ENCODE measurements at regions not wholly inside any gene's neighbourhood (a gene's known extent, or its start where the extent isn't known, plus 50 kb on each side); places are given as distances from the start of the nearest gene placed in this dataset.

DNA sequence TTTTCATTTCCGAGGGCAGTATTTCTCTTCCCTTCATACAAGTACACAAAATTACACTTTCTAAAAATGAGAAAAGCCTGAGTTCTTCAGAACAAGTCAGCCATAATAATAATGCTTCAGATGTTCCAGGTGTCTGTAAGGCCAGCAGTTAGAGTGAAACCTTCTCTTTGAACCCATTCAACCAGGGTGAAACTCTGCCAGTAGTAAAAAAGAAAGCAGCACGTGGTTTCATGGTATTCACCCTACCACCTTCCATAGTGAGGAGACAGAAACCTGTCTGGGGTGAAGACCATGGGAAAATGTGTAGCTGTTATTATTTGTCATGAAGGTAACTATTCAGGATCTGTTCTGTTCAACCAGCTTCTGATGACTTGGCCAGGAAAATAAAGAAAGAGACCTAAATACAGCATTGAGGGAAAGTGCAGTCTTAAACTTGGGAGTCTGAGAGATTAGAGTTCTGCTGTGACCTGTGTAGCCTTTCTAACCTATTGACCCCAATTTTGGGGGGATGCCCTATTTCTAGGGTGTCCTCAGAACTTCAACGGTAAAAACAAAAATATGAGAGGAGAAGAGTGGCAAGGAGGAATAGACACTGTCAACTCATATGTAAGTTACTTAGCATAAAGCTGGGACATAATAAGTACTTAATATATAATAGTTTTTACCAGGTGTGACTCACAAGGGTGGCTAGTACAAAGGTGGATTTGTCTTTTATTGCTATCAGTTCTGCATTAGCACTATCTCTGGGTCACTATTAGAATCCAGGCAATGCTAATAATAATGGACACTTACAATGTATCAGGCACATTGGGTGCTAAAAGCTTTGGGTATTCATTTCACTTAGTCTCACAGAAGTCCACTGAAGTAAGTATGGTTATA, 70.0 kb upstream of the TNFSF4 start:
- TF ChIP-seq, protein P1, sequence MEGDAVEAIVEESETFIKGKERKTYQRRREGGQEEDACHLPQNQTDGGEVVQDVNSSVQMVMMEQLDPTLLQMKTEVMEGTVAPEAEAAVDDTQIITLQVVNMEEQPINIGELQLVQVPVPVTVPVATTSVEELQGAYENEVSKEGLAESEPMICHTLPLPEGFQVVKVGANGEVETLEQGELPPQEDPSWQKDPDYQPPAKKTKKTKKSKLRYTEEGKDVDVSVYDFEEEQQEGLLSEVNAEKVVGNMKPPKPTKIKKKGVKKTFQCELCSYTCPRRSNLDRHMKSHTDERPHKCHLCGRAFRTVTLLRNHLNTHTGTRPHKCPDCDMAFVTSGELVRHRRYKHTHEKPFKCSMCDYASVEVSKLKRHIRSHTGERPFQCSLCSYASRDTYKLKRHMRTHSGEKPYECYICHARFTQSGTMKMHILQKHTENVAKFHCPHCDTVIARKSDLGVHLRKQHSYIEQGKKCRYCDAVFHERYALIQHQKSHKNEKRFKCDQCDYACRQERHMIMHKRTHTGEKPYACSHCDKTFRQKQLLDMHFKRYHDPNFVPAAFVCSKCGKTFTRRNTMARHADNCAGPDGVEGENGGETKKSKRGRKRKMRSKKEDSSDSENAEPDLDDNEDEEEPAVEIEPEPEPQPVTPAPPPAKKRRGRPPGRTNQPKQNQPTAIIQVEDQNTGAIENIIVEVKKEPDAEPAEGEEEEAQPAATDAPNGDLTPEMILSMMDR (IDR thresholded peaks at IDR 0.05) = no peak
- no CpG with 5 or more reads among the region's 3 CpGs for WGBS (ENCODE audit: insufficient coverage)
- H3K27me3 Mint-ChIP-seq (ENCODE audit: low read depth in 2 of 2) = peaks cover 26 to 44% of the 10 kb centered on the region in 2 donors
- H3K4me1 ChIP-seq (ENCODE audit: control insufficient read depth, insufficient read depth, low read length) = no peaks in the 10 kb centered on the region
- no peaks in the 10 kb centered on the region for H3K36me3 ChIP-seq (ENCODE audit: control insufficient read depth, insufficient read depth, low read length)
- intact Hi-C loops (cut with micrococcal nuclease) = no loop called here
- H3K36me3 Mint-ChIP-seq = no peaks in the 10 kb centered on the region
- ATAC-seq (no peak), DNase-seq (no peak)
- H3K4me3 Mint-ChIP-seq = no peak overlapping the region
- H3K27me3 ChIP-seq (ENCODE audit: control insufficient read depth, insufficient read depth, low read length) = peaks cover 4% of the 10 kb centered on the region
- H3K27ac ChIP-seq (ENCODE audit: low read length) = no peak overlapping the region
- H3K4me1 Mint-ChIP-seq = peaks cover 17 to 19% of the 10 kb centered on the region in 2 donors
- no peaks in the 10 kb centered on the region for H3K9me3 Mint-ChIP-seq
- no peaks in the 10 kb centered on the region for H3K9me3 ChIP-seq (ENCODE audit: control insufficient read depth, insufficient read depth, low read length)
- no peak overlapping the region for H3K27ac Mint-ChIP-seq
- no peak overlapping the region for H3K4me3 ChIP-seq (ENCODE audit: low read length)

DNA sequence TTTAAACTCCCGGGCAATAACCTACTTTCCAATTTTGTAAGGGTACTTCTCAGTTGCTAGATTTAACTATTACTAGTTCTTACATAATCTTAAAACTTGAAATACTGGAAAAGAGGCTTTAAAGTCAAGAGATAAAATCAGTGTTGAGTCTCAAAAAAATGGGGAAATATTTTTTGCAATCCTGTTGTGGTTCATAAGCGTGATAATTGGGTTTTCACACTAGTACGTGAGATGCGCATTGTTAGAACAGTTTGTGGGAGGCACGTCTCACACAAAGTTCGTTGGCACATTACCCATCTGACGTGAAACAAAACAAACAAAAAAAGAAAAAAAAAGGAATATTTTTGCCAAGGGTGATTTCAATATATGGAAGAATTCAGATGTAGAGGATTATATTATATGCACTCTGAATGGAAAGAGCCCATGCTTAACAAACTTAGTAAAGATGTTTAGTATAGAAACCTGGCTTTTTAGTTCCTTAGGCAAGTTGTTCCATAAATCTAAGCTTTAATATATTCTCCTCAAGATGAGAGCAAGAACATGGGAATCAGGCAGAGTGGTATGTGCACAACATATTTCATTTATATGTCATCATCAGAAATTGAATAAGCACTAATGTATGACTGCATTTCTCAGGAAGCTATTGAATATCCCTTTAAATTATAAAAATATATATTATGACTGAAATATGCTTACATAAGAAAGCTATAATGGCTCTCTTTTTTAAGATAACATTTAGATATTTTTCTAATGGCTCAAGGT, 73.9 kb upstream of the TNFSF4 start:
- H3K4me1 ChIP-seq (ENCODE audit: control insufficient read depth, insufficient read depth, low read length) = no peaks in the 10 kb centered on the region
- H3K4me3 ChIP-seq (ENCODE audit: low read length) = no peak overlapping the region
- TF ChIP-seq, protein P1 (IDR thresholded peaks at IDR 0.05) = no peak
- peaks cover 4% of the 10 kb centered on the region for H3K27me3 ChIP-seq (ENCODE audit: control insufficient read depth, insufficient read depth, low read length)
- DNase-seq (peak in 1 of 2 donors; percentile 29), ATAC-seq (peak; percentile 63 to 96 (median 70))
- no peaks in the 10 kb centered on the region for H3K9me3 ChIP-seq (ENCODE audit: control insufficient read depth, insufficient read depth, low read length)
- H3K9me3 Mint-ChIP-seq = no peaks in the 10 kb centered on the region
- no peaks in the 10 kb centered on the region for H3K36me3 ChIP-seq (ENCODE audit: control insufficient read depth, insufficient read depth, low read length)
- H3K4me3 Mint-ChIP-seq = no peak overlapping the region
- no peak overlapping the region for H3K27ac Mint-ChIP-seq
- peaks cover 17 to 19% of the 10 kb centered on the region in 2 donors for H3K4me1 Mint-ChIP-seq
- WGBS (ENCODE audit: insufficient coverage) = 56% methylated on average over 6 of the region's 7 CpGs
- intact Hi-C loops (cut with micrococcal nuclease) = no loop called here
- peaks cover 39 to 72% of the 10 kb centered on the region in 2 donors for H3K27me3 Mint-ChIP-seq (ENCODE audit: low read depth in 2 of 2)
- no peak overlapping the region for H3K27ac ChIP-seq (ENCODE audit: low read length)
- no peaks in the 10 kb centered on the region for H3K36me3 Mint-ChIP-seq

DNA sequence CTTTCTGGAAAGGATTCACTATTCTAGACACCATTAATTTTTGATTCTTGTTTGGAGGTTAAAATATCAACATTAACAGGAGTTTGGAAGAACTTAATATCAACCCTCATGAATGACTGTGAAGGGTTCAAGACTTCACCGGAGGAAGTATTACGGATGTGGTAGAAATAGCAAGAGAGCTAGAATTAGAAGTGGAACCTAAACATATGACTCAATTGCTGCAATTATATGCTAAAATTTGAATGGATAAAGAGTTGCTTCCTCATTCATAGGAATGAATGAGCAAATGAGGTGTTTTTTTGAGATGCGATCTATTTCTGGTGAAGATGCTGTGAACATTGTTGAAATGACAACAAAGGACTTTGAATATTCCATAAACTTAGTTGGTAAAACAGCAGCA, 77.9 kb upstream of the TNFSF4 start:
- no peaks in the 10 kb centered on the region for H3K9me3 ChIP-seq (ENCODE audit: control insufficient read depth, insufficient read depth, low read length)
- peaks cover 14 to 18% of the 10 kb centered on the region in 2 donors for H3K4me1 Mint-ChIP-seq
- H3K36me3 ChIP-seq (ENCODE audit: control insufficient read depth, insufficient read depth, low read length) = no peaks in the 10 kb centered on the region
- intact Hi-C loops (cut with micrococcal nuclease) = no loop called here
- TF ChIP-seq, protein P1 (IDR thresholded peaks at IDR 0.05) = no peak
- peaks cover 4% of the 10 kb centered on the region for H3K27me3 ChIP-seq (ENCODE audit: control insufficient read depth, insufficient read depth, low read length)
- no peak overlapping the region for H3K4me3 ChIP-seq (ENCODE audit: low read length)
- H3K9me3 Mint-ChIP-seq = no peaks in the 10 kb centered on the region
- peaks cover 26 to 56% of the 10 kb centered on the region in 2 donors for H3K27me3 Mint-ChIP-seq (ENCODE audit: low read depth in 2 of 2)
- no peak for ATAC-seq
- no peaks in the 10 kb centered on the region for H3K4me1 ChIP-seq (ENCODE audit: control insufficient read depth, insufficient read depth, low read length)
- no peaks in the 10 kb centered on the region for H3K36me3 Mint-ChIP-seq
- WGBS (ENCODE audit: insufficient coverage) = 85% methylated on average over 3 of the region's 3 CpGs
- no peak overlapping the region for H3K4me3 Mint-ChIP-seq
- no peak overlapping the region for H3K27ac Mint-ChIP-seq
- DNase-seq = no peak
- H3K27ac ChIP-seq (ENCODE audit: low read length) = no peak overlapping the region

Data from natural killer cell (primary cell).